OCI-LY3 (cell line): ENCODE measurements at regions not wholly inside any gene's neighbourhood (a gene's known extent, or its start where the extent isn't known, plus 50 kb on each side); places are given as distances from the start of the nearest gene placed in this dataset.

Source experiments
- EZH2phosphoT487 ChIP-seq: fragments of 200-600 bp; shearing (Covaris generic); IDR thresholded peaks from 2 replicates; pipeline ENCODE4 v1.6.1; 2018; ENCODE audit warnings: antibody characterized with exemption, mixed run types, low read depth
- TF ChIP-seq, protein P1 (sequence below): fragments of 200-600, 300-600 bp; sonication (generic); IDR thresholded peaks from 2 replicates; pipeline ENCODE4 v1.5.1; 2014; ENCODE audit warnings: antibody characterized with exemption, low read length, low read depth

DNA sequence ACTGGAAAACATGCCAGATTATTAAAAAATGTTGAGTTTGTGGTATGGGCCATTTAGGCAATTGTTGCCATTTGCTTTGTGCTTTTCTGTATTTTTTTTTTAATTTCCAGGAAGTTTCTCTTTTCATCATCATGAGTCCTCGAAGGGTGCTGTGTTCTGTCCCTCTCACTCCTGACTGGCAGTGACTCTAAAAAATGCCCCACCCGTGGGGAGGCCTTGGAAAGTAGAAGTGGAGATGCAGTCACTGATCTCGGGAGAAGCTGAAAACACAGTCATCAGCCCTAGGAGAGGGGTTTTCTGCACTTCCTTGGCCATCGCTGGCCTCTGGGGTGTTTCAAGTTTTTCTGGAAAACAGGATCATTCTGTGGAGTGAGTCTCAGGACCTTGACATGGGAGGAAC is 98.5 kb upstream of the GRK3 start:
- TF ChIP-seq, protein P1, sequence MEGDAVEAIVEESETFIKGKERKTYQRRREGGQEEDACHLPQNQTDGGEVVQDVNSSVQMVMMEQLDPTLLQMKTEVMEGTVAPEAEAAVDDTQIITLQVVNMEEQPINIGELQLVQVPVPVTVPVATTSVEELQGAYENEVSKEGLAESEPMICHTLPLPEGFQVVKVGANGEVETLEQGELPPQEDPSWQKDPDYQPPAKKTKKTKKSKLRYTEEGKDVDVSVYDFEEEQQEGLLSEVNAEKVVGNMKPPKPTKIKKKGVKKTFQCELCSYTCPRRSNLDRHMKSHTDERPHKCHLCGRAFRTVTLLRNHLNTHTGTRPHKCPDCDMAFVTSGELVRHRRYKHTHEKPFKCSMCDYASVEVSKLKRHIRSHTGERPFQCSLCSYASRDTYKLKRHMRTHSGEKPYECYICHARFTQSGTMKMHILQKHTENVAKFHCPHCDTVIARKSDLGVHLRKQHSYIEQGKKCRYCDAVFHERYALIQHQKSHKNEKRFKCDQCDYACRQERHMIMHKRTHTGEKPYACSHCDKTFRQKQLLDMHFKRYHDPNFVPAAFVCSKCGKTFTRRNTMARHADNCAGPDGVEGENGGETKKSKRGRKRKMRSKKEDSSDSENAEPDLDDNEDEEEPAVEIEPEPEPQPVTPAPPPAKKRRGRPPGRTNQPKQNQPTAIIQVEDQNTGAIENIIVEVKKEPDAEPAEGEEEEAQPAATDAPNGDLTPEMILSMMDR = no peak
- no peak for TF ChIP-seq EZH2phosphoT487
